ENCODE measurements at regions not wholly inside any gene's neighbourhood (a gene's known extent, or its start where the extent isn't known, plus 50 kb on each side); places are given as distances from the start of the nearest gene placed in this dataset.

- Mint-ChIP-seq H3K27me3 (no peaks in the 10 kb centered on the region), H3K36me3 (ENCODE audit: low read depth) (no peaks in the 10 kb centered on the region), H3K27ac (no peak overlapping the region), H3K4me1 (no peaks in the 10 kb centered on the region), H3K9me3 (ENCODE audit: low read depth) (peaks cover 5% of the 10 kb centered on the region), H3K4me3 (no peak overlapping the region)
- DNase-seq (no peak), ATAC-seq (no peak)
- intact Hi-C loops (cut with DNase I, micrococcal nuclease) = no loop called here
- ChIA-PET CTCF (no interaction called here), POLR2A (no interaction called here)
Observed at GRCh38 chr2:103003750-103004260, 242.0 kb downstream of the TMEM182 start.

- no peak overlapping the region for H3K4me3 Mint-ChIP-seq
Observed at GRCh38 chr2:103004426-103004942, 242.7 kb downstream of the TMEM182 start.

GRCh38 chr2:103005393-103005792 is 243.6 kb downstream of the TMEM182 start:
- no peaks in the 10 kb centered on the region for H3K4me1 Mint-ChIP-seq
- no peak overlapping the region for H3K27ac Mint-ChIP-seq
- no peaks in the 10 kb centered on the region for H3K27me3 Mint-ChIP-seq
- DNase-seq (no peak), ATAC-seq (no peak)
- H3K36me3 Mint-ChIP-seq (ENCODE audit: low read depth) = no peaks in the 10 kb centered on the region
- intact Hi-C loops (cut with DNase I, micrococcal nuclease) = no loop called here
- ChIA-PET CTCF (interaction anchor here (0.8 kb wide), 1 partner anchor 40 kb away, joined by 3 read pairs; no protein-coding TSS in a partner anchor), POLR2A (no interaction called here)
- H3K9me3 Mint-ChIP-seq (ENCODE audit: low read depth) = peaks cover 5% of the 10 kb centered on the region
- H3K4me3 Mint-ChIP-seq = no peak overlapping the region

More at GRCh38 chr2:103004426-103004942, 242.7 kb downstream of the TMEM182 start:
- H3K27ac Mint-ChIP-seq = no peak overlapping the region
- POLR2A ChIA-PET = no interaction called here
- no peaks in the 10 kb centered on the region for H3K4me1 Mint-ChIP-seq
- DNase-seq (no peak), ATAC-seq (no peak)
- CTCF ChIA-PET = interaction anchor here (0.8 to 0.9 kb wide), 2 partner anchors 21 to 39 kb away, joined by 3 read pairs; no protein-coding TSS in a partner anchor
- H3K9me3 Mint-ChIP-seq (ENCODE audit: low read depth) = peaks cover 5% of the 10 kb centered on the region
- H3K27me3 Mint-ChIP-seq = no peaks in the 10 kb centered on the region
- intact Hi-C loops (cut with DNase I, micrococcal nuclease) = no loop called here
- no peaks in the 10 kb centered on the region for H3K36me3 Mint-ChIP-seq (ENCODE audit: low read depth)

GRCh38 chr2:103007086-103007485 is 245.3 kb downstream of the TMEM182 start:
- Mint-ChIP-seq H3K27me3 (no peaks in the 10 kb centered on the region), H3K4me1 (no peaks in the 10 kb centered on the region), H3K36me3 (ENCODE audit: low read depth) (no peaks in the 10 kb centered on the region), H3K27ac (no peak overlapping the region), H3K9me3 (ENCODE audit: low read depth) (no peaks in the 10 kb centered on the region), H3K4me3 (no peak overlapping the region)
- no peak for DNase-seq
- POLR2A ChIA-PET = no interaction called here
- no peak for ATAC-seq
- CTCF ChIA-PET = interaction anchor here (1.3 kb wide), 1 partner anchor 10 kb away, joined by 4 read pairs; no protein-coding TSS in a partner anchor
- intact Hi-C loops (cut with DNase I, micrococcal nuclease) = no loop called here

- CTCF ChIA-PET = no interaction called here
- Mint-ChIP-seq H3K27me3 (no peaks in the 10 kb centered on the region), H3K4me3 (no peak overlapping the region), H3K36me3 (ENCODE audit: low read depth) (no peaks in the 10 kb centered on the region), H3K4me1 (no peaks in the 10 kb centered on the region), H3K9me3 (ENCODE audit: low read depth) (no peaks in the 10 kb centered on the region), H3K27ac (no peak overlapping the region)
- POLR2A ChIA-PET = no interaction called here
- ATAC-seq (no peak), DNase-seq (no peak)
- intact Hi-C loops (cut with DNase I, micrococcal nuclease) = no loop called here
Observed at GRCh38 chr2:103008586-103008985, 246.8 kb downstream of the TMEM182 start.

GRCh38 chr2:103009871-103010270 is 248.0 kb downstream of the TMEM182 start:
- Mint-ChIP-seq H3K36me3 (ENCODE audit: low read depth) (no peaks in the 10 kb centered on the region), H3K9me3 (ENCODE audit: low read depth) (no peaks in the 10 kb centered on the region), H3K4me3 (no peak overlapping the region), H3K4me1 (no peaks in the 10 kb centered on the region), H3K27me3 (no peaks in the 10 kb centered on the region), H3K27ac (no peak overlapping the region)
- DNase-seq = no peak
- no peak for ATAC-seq
- POLR2A ChIA-PET = no interaction called here
- CTCF ChIA-PET = no interaction called here
- intact Hi-C loops (cut with DNase I, micrococcal nuclease) = no loop called here

- no peaks in the 10 kb centered on the region for H3K27me3 Mint-ChIP-seq
- no peak overlapping the region for H3K27ac Mint-ChIP-seq
- ATAC-seq (no peak), DNase-seq (no peak)
- H3K36me3 Mint-ChIP-seq (ENCODE audit: low read depth) = no peaks in the 10 kb centered on the region
- intact Hi-C loops (cut with DNase I, micrococcal nuclease) = no loop called here
- H3K4me1 Mint-ChIP-seq = no peaks in the 10 kb centered on the region
- ChIA-PET POLR2A (no interaction called here), CTCF (no interaction called here)
- no peaks in the 10 kb centered on the region for H3K9me3 Mint-ChIP-seq (ENCODE audit: low read depth)
- H3K4me3 Mint-ChIP-seq = no peak overlapping the region
Observed at GRCh38 chr2:103010306-103010705, 248.5 kb downstream of the TMEM182 start.

- no peak overlapping the region for H3K4me3 Mint-ChIP-seq
- H3K9me3 Mint-ChIP-seq (ENCODE audit: low read depth) = no peaks in the 10 kb centered on the region
- ATAC-seq (no peak), DNase-seq (no peak)
- no peaks in the 10 kb centered on the region for H3K4me1 Mint-ChIP-seq
- no peaks in the 10 kb centered on the region for H3K27me3 Mint-ChIP-seq
- intact Hi-C loops (cut with DNase I, micrococcal nuclease) = no loop called here
- ChIA-PET POLR2A (no interaction called here), CTCF (no interaction called here)
- H3K36me3 Mint-ChIP-seq (ENCODE audit: low read depth) = no peaks in the 10 kb centered on the region
- H3K27ac Mint-ChIP-seq = no peak overlapping the region
Observed at GRCh38 chr2:103010751-103011150, 248.9 kb downstream of the TMEM182 start.

GRCh38 chr2:103012590-103012989 is 250.8 kb downstream of the TMEM182 start:
- no peaks in the 10 kb centered on the region for H3K4me1 Mint-ChIP-seq
- CTCF ChIA-PET = no interaction called here
- POLR2A ChIA-PET = no interaction called here
- H3K36me3 Mint-ChIP-seq (ENCODE audit: low read depth) = no peaks in the 10 kb centered on the region
- no peak overlapping the region for H3K4me3 Mint-ChIP-seq
- DNase-seq = no peak
- H3K9me3 Mint-ChIP-seq (ENCODE audit: low read depth) = no peaks in the 10 kb centered on the region
- H3K27me3 Mint-ChIP-seq = no peaks in the 10 kb centered on the region
- H3K27ac Mint-ChIP-seq = no peak overlapping the region
- ATAC-seq = no peak
- intact Hi-C loops (cut with DNase I, micrococcal nuclease) = no loop called here

- DNase-seq (no peak), ATAC-seq (no peak)
- peaks cover 4% of the 10 kb centered on the region for H3K27me3 Mint-ChIP-seq
- intact Hi-C loops (cut with DNase I, micrococcal nuclease) = no loop called here
- no peaks in the 10 kb centered on the region for H3K9me3 Mint-ChIP-seq (ENCODE audit: low read depth)
- CTCF ChIA-PET = interaction anchor here (0.7 kb wide), 1 partner anchor 20 kb away, joined by 3 read pairs; no protein-coding TSS in a partner anchor
- H3K27ac Mint-ChIP-seq = no peak overlapping the region
- H3K4me1 Mint-ChIP-seq = no peaks in the 10 kb centered on the region
- POLR2A ChIA-PET = no interaction called here
- no peak overlapping the region for H3K4me3 Mint-ChIP-seq
- no peaks in the 10 kb centered on the region for H3K36me3 Mint-ChIP-seq (ENCODE audit: low read depth)
Observed at GRCh38 chr2:103025056-103025455, 263.2 kb downstream of the TMEM182 start.

- ATAC-seq = no peak
- no peaks in the 10 kb centered on the region for H3K36me3 Mint-ChIP-seq (ENCODE audit: low read depth)
- DNase-seq = no peak
- CTCF ChIA-PET = no interaction called here
- POLR2A ChIA-PET = no interaction called here
- H3K4me1 Mint-ChIP-seq = no peaks in the 10 kb centered on the region
- no peak overlapping the region for H3K4me3 Mint-ChIP-seq
- no peak overlapping the region for H3K27ac Mint-ChIP-seq
- no peaks in the 10 kb centered on the region for H3K9me3 Mint-ChIP-seq (ENCODE audit: low read depth)
- intact Hi-C loops (cut with DNase I, micrococcal nuclease) = no loop called here
- H3K27me3 Mint-ChIP-seq = peaks cover 3% of the 10 kb centered on the region
Observed at GRCh38 chr2:103028181-103028580, 266.4 kb downstream of the TMEM182 start.

All from activated CD4-positive, alpha-beta T cell treated with anti-CD3 and anti-CD28 coated beads for 36 hours (primary cell).